A673 (cell line): ENCODE measurements at regions not wholly inside any gene's neighbourhood (a gene's known extent, or its start where the extent isn't known, plus 50 kb on each side); places are given as distances from the start of the nearest gene placed in this dataset.
"Not testable (repeated sequence)": the region's sequence is repeated elsewhere in the genome, so short reads cannot be mapped to it uniquely, and the experiment has no call there.

Source experiments
- EZH2 ChIP-seq: fragments of 200-600 bp; sonication (generic); IDR thresholded peaks from 2 replicates; pipeline ENCODE4 v1.6.1; 2017; ENCODE audit warnings: borderline replicate concordance, low read depth, mild to moderate bottlenecking, mixed read lengths, antibody characterized with exemption, low read length; ENCODE audit not compliant: poor library complexity, severe bottlenecking
- TF ChIP-seq, protein P1 (sequence below): fragments of 300-800, 200-600 bp; sonication (generic); conservative IDR thresholded peaks from 2 replicates; pipeline ENCODE4 v1.5.1; 2017; ENCODE audit warnings: low read depth, mild to moderate bottlenecking, antibody characterized with exemption, low read length, moderate library complexity, mixed read lengths

GRCh38 chr2:90297701-90298100 lies 1606.2 kb downstream of the RPIA start:
- TF ChIP-seq, protein P1, sequence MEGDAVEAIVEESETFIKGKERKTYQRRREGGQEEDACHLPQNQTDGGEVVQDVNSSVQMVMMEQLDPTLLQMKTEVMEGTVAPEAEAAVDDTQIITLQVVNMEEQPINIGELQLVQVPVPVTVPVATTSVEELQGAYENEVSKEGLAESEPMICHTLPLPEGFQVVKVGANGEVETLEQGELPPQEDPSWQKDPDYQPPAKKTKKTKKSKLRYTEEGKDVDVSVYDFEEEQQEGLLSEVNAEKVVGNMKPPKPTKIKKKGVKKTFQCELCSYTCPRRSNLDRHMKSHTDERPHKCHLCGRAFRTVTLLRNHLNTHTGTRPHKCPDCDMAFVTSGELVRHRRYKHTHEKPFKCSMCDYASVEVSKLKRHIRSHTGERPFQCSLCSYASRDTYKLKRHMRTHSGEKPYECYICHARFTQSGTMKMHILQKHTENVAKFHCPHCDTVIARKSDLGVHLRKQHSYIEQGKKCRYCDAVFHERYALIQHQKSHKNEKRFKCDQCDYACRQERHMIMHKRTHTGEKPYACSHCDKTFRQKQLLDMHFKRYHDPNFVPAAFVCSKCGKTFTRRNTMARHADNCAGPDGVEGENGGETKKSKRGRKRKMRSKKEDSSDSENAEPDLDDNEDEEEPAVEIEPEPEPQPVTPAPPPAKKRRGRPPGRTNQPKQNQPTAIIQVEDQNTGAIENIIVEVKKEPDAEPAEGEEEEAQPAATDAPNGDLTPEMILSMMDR = not testable (repeated sequence)
- TF ChIP-seq EZH2 = not testable (repeated sequence)
